HG03095 (cell line): ENCODE measurements at regions not wholly inside any gene's neighbourhood (a gene's known extent, or its start where the extent isn't known, plus 50 kb on each side); places are given as distances from the start of the nearest gene placed in this dataset.

Source experiments
- ATAC-seq: cut with Tn5 transposase; IDR thresholded peaks from one replicate; pipeline ENCODE4 v1.9.1; 2021; ENCODE audit warnings: moderate library complexity; ENCODE audit not compliant: unreplicated experiment

DNA sequence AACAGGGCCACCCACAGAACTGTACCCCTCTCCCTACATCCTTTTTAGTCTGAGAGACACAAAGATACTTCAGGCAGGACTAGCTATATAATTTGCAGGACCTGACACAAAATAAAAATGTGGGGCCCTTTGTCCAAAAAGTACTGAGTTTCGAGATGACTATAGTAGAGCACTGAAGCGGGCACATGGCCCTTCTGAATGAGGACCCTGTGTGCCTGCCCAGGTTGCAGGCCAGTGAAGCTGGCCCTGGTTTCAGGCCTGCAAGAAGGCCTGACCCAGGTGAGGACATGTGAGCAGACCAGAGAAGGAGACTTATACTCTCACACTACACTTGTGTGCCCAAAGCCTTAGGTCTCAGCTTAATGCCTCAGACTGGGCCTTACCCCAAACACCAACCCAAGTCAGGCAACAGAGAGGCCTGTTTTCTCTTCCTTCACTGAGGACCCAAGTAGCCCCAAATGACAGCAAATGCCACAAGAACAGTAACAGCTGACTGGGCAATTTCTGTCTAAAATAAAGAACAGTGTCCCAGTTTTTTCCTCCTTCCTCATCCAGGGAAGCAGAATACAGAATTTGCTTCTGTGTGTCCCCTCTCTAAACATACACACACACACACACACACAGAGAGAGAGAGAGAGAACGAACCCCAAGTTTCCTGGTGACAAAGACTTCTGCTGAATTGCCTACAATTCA lies 100.9 kb upstream of the ARHGEF3 start:
- ATAC-seq: no peak

DNA sequence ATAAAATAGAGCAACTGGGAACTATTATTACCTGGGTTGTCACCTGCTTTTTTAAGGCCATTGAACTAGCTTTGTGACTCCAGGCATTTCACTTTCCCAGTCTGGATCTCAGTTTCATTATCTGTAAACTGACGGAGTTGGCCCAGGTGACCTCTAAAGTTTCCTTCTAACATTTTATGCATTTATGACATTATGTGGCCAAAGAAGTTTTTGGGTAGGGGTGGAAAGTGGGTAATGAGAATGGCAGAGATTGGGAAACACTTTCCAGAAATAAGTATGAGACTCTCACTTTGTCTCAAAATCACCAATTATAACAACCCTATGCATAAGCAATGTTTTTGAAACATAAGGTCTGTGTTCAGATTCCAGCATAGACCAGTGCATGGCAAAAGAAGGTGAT lies 99.1 kb upstream of the ARHGEF3 start:
- ATAC-seq: no peak

DNA sequence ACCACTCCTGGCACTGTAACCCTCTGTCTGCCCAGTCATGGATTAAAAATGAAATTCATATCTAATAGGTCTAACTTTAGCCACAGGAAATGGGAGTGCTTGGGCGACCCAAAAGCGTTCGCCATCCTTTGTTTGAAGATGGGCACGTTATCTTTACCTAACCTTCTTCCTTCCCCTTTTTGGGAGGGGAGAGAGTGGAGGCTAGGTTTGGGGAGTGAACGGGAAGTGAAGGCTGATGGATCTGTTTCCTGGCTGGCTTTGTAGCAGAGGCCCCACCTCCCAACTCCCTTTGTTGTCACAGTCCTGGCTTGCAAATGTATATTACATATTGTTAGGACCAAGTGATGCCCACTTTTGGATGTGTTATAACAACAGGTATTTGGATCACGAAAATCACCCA lies 98.1 kb upstream of the ARHGEF3 start:
- ATAC-seq: no peak

DNA sequence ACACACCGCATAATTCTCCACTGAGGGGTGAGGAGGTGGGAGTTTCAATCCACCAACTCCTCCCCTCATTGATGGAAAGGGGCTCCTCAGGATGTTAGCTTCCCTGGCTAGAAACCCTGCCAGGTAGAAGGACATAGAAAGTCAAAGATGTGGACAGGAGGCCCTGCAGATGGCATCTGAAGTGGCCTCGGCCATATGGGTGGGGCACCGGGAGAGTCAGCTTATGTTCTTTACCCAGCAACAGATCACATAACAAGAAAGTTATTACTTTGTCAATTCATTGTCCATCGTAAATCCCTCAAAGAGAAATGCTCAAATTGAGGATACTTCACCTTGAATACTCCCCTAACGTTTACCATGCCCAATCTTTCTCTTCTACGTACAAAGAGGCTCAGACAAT lies 97.3 kb upstream of the ARHGEF3 start:
- ATAC-seq: no peak

DNA sequence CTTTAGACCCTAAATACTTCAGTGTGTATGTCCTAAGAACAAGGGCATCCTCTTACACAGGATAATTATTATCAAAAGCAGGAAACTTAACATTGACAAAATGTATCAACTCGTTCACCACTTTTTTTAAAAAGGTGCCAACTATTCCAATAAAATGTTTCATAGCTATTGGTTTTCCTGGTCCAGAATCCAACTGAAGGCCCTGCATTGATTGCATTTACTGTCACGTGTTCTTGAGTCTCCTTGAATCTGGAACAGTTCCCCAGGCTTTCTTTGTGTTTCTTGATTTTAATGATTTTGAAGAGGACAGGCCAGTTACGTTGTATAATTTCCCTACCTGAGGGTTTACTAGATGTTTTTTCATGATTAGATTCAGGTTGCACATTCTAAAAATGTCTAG lies 94.6 kb upstream of the ARHGEF3 start:
- no peak for ATAC-seq

DNA sequence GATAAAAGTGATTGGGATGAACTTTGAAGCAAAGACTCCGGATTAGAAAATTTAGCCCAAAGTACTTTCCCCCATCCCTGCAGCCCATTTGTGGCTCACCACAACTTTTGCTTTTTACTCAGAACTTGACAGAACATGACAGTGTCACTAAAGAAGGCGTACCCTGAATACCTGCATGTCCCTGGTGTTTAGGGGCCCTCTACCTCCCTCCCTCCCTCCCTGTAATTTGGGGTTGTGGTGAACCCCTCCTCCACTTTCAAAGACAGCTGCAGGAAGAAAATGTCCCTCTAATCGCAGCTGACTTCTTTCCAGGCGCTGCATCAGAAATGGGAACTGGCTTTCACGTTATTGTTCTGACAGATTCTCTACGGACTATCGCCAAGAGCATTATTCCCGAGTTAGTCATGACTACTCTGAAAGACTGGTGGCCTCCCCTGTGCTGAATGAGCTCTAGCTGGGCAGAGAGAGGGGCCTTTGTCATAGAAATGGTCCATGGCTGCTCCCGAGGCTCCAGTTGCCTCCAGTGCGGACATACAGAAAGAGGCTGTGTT lies 93.2 kb upstream of the ARHGEF3 start:
- ATAC-seq: peak; percentile 85

DNA sequence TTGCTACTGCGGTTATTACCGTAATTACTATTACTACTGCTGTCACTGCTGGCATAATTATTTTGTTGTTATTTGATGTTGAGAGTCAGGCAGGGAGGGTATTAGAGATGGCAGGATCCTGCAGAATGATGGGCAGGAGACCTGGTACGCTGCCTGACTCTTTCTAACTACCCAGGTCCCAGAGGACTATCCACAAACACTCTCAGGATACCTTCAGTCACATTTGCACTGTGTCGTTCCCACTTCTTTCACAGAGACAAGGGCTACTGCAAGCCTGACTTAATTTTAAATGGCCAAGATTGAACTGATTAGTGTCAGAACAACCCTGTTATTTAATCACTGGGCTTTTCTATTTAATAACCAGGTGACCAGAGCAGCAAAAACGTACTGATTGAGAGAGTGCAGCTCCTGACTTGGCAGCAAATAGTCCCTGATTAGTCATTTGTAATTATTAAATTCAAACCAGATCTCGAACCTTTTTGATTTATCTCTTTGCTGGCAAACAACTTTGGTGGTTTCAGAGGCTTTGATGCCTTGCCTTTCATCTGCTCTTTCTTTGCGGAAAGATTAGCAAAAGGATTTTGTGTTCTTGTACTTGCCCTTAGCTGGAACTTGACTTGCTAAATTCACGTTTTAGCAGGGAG lies 88.8 kb upstream of the ARHGEF3 start:
- no peak for ATAC-seq

DNA sequence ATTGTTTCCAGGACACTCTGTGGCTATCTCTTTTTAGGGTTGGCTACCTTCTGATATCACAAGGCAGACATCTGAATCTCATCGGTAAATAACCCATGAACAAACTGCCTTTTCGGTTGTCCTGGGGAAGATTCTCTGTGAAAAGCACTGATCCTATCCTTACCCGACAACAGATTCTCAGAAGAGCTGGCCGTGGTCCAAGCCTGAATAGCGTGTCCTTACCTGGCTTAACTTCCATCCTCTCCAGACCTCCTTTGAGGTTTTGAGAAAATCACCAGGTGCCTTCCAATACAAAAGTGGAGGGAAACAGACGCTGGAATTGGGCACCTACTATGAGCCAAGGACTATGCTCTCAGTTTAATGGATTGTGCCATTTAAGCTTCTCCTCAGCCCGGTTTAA lies 87.4 kb upstream of the ARHGEF3 start:
- ATAC-seq: no peak

DNA sequence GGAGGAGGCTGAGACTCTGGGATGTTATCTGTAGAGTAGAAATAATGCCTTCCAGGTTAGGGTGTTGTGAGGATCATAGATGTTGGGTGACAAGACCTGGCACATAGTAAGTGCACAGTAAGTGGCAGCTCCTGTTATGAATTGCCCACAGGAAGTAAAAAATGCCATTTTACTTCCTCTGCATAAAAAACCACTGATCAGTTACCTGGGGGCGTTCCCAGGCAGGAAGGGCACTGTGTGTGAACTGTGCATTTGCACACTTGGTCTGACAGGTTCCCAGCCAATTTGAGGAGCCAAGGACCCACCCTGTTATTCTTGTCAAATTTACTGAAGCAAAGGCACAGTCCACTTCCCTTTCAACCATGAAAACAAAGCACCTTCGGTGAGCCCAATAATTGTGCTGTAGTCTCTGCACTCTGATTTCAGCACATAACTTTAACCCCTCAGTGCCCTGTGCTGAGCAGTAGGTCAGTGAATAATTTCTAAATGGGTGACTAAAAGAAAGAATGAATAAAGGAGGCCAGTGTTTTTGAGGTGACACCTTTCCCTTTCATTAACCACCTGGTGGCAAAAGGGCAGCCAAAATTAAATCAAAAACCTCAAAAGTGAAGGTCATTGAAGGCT lies 85.8 kb upstream of the ARHGEF3 start:
- no peak for ATAC-seq

DNA sequence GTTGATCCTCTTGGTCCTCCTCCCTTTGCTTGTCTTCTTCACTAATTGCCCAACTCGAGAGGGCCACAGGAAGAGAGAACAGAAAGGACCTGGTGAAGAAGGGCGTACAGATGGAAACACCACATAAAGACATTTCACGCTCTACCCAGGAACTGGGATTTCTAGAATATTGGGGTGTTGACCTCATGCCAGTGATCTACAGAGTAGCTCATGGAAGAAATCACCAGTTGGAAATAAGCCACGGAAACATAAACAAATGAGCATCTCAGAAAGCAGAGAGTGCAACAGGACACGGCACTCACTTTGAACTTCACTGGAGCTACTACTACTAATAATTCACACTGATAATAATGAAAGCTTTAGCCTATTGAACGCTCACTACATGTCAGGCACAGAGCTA lies 84.6 kb upstream of the ARHGEF3 start:
- ATAC-seq: no peak

DNA sequence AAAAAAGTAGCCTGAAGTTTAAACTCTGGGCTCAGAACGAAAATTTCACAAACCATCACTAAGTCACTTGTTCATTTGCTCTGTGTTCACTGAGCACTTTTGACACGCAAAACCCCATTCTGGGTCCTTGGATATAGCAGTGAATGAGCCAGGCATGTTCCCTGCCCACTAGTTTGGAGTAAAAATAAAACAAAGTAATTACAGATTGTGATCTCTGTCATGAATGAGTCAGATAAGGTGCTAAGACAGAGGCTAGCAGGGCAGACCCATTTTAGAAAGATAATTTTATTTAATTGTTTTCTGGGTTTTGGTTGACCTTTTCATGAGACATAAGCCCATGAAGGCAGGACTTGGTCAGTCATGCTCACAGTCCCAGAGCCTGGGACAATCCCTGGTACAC lies 84.1 kb upstream of the ARHGEF3 start:
- no peak for ATAC-seq

DNA sequence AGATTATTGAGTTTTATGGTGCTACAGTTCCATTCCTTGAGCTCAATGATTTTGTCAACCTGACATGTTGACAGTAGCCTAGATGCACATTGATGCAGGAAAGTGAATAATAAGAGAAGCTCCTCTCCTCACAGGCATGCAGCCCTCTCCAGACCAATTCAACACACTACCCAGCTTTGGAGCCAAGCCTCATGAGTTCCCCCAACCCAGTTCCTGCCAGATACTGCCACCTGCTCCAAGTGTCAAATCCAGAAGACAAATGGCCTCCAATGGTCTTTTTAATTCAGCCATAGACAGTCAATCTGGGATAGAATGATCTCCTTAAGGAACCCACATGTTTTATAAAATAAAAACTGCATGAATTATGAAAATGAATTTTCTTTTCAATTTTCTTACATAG lies 83.7 kb upstream of the ARHGEF3 start:
- ATAC-seq: no peak

DNA sequence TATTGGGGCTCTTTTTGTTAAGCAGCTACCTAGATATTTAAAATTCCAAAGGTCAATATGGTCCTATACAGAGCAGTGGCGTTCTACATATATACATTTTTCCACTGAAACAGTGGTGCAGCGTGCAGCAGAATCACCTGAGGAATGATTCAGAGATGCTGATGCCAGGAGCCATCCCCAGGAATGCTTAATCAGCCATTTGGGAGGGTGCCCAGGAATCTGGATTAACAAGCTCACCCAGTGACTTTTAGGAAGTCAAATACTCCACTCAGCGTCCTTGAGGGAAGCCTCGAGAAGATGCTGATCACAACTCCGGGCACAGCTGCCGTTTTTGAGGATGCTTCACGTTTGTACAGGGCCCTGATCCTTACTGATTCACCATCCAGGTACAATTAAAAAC lies 82.6 kb upstream of the ARHGEF3 start:
- no peak for ATAC-seq

DNA sequence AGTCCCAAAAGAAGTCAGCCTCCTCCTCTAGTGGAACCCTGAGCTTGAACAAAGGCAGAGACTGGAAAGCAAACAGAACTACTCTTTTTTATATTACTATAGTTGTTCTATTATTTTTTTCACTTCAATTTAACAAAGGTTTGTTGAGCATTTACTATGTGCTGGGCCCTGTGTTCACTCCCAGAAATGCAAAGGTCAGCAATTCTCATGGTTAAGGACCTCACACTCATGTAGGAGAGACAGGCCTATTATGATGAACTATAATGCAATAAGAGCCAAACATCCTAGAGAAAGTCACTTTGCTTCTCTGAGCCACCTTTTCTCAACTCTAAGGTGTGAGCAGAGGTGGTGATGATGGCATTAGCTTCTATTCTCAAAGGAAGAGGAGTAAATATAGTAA lies 82.1 kb upstream of the ARHGEF3 start:
- no peak for ATAC-seq

DNA sequence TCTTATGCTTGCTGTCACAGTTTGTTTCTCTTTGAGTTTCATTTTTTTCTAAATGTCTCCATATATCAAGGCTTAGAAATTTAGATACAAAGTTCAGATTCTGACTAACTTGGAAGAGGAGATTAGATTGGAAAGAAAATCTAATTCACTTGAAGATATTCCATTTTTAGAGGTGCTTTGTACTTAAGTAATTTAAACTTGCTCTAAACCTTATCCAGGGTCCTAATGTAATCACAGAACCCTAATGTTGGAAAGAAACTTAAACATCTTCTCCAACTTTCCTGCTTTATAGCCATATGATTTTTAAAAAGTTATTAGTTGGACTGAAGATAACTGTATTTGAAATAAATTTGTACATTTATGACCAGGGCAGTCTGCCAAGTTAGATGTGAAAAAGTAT lies 81.1 kb upstream of the ARHGEF3 start:
- ATAC-seq: no peak

DNA sequence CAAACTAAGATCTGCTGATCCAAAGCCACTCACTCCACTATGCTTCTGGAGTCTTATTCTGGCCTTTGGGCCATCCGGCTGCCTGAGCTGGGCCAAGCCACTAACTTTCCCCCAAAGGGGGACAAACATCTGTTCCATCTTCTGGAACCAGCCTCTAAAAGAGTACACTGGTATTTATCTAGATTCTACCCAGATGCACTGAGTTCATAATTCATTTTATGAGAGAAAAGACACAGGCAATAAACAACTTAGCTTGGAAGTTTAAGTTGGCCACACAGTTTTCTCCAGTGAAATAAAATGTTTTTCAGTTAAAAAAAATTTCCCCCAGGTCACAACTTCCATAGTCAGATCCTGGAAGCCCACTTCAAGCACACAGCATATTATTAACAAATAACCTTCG lies 80.1 kb upstream of the ARHGEF3 start:
- no peak for ATAC-seq

DNA sequence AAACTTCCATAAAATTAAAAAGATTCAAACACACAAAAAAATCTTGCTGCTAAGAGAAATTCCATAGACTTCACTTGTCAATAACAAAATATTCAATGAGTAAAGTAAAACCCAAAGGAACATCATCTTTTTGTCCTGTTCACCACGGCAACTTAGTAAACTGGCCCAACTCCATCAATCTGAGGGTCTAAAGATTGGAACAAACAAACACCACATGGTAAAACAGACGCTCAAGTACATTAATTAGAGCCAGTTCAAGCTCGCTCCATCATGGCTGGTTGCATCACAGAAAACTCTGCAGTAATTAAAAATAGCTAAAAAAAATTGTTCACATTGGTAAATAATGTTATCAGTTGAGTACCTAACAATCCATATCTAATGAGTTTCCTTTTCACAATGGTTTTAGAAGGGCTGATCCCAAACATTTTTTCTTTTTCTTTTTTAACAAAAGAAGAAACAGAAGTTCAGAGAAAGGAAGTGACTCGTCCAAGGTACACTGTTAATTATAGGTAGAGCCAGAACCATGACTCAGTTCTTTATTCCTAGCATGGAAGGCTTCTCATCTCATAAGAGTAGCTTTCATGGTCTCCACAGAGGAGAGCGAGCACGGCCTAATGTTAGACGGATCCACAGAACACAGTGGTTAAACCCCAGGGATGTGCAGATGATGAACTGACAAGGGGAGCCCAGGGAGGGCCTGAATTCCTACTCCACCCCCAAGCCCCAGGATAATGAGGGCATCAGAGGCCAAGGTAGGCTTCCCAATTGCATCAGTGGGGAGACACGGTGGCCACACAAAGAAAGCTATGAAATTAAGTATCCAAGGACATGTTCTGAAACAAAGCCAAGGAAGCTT lies 79.2 kb upstream of the ARHGEF3 start:
- no peak for ATAC-seq

DNA sequence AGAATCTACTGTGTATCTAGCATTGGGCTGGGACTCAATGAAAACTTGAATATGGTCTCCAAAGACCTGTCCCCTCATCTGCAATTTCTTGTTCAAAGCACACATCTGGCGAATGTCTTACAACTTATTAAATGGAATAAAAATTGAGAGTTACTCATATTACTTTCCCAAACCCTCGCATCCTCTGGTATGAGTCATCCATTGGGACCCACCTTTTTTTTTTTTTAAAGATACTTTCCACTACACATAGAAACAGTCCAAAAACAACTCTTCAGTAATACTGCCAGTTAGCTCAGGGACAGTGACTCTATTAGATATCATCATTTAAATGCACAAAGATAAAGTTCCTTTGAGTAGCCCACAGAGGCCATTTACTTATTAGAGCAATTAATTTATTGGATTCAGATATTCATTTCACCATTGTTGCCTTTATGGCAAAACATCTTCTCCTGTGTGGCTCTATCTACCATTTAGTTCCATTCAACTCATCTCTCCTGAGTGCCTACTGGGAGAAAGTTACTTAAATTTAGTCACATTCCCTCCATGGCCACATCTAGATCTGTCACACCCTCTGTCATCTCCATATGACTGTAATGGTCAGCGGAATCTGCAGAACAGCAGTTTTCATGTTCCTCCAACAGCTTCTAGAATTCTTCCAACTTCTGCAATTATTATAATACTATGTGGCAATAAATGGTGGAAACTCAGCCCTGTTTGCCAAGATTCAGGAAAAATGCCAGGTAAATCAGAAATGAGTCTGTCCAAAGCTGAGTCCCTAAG lies 77.9 kb upstream of the ARHGEF3 start:
- no peak for ATAC-seq

DNA sequence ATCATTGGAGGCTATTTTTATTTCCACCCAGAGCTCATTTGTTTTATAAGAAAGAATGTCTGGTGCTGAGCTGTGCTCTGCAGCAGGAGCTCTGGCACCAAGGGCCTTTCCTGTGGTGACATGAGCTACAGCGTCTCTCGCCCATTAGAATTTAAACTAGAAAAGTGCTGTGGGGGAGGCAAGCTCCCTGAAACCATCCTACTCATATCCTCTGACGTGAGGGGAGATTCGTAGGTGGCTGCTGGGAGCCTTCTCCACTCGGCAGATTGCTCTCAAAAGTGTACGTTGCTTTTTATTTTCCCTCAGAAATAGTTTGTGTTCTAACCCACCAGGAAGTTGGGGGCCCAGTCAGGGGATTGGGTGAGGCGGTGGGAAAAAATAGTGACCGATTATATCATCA lies 76.3 kb upstream of the ARHGEF3 start:
- ATAC-seq: no peak

DNA sequence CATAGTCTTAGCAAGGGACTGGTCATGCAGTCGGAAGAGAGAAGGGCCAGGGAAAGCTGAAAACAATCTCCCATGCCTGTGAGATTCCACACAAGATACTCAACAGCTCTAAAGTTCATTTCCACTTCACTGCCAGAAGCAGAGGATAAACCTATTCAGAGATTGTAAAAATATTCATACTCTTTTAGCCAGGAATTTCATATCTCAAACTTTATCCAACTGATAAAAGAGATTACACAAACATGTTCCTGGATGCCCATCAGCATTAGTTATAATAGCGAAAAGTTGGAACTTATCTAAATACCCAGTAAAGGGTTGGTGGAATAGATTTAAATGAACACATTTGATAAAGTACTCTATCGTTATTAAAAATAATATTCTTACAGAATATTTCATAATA lies 75.2 kb upstream of the ARHGEF3 start:
- no peak for ATAC-seq

DNA sequence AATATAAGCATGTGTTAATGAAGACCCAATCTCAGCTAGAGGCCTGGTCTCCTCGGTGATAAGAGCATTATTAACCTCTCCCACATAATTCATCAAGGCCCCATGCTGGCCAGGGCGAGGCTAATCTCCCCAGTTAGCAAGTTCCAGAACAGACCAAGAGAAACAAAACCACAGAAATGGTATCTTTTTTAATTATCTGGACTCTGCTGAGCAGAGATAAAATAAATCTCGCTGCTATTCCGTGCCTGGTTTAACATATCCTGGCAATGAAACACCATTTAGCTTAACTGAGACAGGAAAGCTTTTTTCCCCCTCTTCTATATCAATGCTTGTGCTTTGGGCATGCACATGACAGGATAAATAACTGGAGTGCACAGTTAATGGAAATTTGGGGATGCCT lies 72.5 kb upstream of the ARHGEF3 start:
- no peak for ATAC-seq
